ENCODE measurements at regions not wholly inside any gene's neighbourhood (a gene's known extent, or its start where the extent isn't known, plus 50 kb on each side); places are given as distances from the start of the nearest gene placed in this dataset.
A peak's percentile ranks its signal among the peaks of the same experiment; 100 is the strongest.

DNA sequence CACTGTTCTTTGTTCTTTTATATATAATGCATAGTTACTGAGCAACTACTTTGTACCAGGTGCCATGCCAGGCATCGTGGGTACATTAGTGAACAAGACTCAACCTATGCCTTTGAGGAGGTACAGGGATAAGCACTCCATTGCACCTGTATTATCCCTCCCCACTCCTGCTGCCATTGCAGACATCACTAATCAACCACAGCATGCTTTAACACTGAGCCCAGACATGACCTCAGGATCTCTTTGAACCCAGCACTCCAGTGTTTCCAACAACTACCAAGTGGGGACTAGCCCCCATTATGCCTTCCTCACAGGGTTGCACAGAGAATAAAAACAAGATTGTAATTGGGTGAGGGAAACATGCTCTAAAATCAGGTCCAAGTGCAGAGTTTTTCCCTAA, 60.5 kb upstream of the COL13A1 start:
- DNase-seq: no peak

DNA sequence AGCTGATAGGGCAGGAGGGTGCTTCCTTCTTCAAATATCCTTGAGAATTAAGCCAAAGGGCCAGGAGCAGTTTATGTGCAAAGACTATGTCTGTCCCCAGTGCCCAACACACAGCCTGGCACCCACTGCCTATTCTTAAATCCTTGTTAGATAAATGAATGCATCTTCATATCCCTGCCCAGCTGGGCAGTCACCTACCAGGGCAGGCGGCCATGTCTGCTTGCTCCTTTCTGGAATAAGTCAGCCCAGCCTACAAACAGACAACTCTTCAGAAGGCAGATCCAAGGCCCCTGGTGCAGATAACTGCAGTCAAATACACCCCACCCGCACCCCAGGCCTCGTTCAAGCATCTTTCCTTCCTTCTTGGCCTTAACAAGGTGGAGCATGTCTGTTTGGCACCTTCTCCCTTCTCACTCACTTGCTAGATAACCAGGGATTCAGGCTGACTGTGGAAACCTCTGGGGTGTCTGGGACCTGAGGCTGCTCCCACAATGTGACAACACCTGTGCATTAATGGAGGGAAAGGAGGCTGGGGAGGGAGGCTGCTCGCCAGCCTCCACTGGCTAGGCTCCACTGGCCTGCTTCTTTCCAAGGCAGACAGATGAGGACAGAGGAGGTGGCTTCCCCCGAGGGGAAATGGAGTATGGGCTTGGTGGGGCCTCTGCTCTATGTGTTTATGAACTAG, 59.9 kb upstream of the COL13A1 start:
- no peak for DNase-seq

DNA sequence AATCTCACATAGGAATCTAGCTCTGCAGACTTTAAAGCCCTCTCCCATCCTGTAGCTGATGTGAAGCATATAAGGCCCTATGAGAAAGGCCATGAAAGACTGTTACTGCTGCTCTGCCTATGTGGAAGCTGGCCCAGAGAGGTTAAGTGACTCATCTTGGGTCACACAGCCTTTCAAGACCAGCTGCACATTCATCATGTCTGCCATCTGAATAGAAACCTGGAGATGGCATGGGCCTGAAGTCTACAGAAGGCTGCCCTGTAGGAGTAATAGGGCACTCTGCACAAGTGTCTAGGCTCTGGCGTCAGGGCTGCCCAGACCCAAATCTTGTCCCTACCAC, 59.4 kb upstream of the COL13A1 start:
- no peak for DNase-seq

DNA sequence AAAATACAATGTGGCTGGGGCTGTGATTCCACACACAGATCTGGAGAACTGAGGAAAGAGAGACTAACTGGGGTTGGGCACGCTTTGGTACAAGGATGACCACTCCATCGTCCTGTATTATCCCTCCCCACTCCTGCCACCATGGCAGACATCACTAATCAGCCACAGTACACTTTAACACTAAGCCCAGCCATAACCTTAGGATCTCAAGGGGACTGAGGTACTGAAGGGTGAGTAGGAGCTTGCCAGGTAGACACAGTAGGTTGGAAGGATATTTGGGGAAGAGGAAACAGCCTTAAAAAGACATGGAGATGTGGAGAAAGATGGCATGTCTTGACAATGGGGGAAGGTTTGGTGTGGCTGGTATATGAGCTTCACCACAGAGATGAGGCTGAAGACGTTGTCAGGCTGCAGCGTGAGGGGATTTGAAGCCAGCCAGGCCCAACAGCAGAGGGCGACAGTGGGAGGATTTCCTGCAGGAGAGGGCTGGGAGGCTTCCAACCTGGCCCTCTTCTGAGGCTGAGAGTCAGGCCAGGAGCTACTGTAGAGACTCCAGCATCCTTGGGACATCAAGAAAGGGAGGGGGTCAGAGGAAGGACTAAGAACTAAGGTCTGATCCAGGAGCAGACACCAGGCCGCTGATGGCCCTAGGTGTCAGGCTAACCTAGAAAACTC, 58.6 kb upstream of the COL13A1 start:
- peak; percentile 71 for DNase-seq

DNA sequence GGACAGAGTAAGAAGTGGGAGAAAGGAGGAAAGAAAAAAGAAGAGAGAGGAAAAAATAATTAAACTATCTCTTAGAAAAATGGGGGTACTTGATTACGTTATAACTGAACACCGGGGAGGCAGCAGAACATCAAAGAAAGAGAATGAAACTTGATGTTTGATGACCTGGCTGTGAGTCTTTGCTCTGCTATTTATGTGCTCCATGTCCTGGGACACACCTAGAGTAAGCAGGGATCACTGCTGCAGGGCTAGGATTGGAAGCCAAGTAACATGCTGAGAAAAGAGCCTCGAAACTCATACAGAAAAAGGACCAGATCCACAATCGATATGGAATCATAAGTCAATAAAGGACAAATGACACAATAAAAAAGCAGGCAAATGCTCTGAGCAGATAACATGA, 56.7 kb upstream of the COL13A1 start:
- DNase-seq: no peak

DNA sequence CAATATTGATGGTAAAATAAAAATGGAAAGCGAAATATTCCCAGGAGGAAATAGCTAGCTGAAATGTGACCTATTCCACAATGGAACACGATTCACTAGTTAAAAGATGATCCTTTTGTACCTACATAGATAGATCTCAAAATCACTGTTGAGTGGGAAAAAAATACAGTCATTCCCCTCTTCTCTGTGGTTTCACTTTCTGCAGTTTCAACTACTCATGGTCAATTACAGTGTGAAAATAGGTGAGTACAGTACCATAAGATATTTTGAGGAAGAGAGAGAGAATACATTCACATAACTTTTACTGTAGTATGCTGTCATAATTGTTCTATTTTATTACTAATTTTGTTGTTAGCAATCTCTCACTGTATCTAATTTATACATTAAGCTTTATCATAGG, 56.0 kb upstream of the COL13A1 start:
- no peak for DNase-seq

DNA sequence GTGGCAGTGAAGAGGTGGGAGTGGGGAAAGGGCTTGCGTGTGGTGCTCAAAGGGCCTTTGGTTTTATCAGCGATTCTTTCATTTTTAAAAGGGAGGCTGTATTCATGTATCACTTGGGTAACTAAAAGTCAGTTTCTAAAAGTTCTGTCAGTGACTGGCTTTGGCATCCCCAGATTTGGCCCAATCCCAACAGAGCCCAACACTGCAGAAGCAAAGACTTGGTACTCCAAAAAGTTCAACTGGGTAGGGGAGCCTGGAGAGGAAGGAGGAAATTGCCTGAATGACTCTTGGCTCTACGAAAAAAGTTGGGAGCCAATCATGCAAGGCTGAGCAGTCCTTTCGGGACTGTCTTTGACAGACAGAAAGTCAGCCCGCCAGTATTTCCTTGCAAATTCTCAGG, 54.5 kb upstream of the COL13A1 start:
- DNase-seq: no peak

DNA sequence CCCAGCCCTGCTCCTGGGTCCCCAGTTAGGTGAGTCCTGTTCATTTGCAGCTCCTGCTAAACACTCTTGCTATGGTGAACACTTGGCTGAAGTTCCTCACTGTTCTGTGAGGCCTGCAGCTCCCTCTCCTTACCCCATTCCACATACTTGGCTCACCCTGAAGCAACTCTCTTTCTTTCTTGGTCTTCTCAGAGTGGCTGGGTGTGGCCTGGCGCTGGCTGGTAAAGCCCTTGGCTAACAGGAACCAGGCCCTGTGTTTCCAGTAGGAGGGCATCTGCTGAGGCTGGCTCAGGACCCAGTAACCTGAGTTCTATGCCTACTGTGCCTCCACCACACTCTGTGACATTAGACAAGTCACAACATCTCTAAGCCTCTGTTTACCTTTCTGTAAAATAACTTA, 53.1 kb upstream of the COL13A1 start:
- DNase-seq: no peak

DNA sequence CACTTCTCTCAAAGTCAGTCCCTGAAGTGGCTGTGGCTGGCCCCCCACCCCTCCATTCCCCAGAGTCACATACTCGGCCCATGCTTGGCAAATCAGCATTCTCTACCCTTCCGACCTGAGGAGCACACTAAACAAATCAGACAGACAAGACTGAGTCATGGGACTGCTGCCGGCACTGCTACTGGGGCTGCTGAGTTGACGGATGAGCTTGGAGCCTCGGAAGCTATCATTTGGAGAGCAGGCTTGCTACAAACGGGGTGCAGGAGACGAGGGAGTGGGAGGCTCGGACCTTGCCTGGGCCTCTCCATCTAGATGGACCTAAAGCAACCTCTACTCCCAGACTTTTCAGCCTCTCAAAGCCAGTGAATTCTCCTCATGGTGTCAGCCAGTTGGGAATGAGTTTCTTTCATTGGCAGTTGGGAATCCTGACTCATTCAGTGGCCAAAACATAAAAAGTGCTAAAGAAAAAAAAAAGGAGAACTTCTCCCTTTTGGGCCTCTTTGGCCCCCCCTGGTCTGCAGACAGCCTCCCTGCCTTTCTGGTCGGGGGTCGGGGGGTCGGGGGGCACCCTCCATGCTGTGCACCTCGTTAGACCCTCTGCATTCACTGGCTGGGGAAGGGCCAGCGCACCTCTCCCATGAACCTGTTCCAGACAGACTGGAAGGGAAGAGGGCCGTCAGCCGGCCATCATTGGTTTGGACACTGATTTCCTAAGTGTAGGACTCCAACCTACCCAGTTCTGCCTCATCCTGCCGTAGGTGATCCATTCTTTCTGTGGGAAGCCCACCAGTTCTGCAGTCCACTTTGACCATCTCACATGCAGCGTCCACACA, 52.3 kb upstream of the COL13A1 start:
- no peak for DNase-seq

DNA sequence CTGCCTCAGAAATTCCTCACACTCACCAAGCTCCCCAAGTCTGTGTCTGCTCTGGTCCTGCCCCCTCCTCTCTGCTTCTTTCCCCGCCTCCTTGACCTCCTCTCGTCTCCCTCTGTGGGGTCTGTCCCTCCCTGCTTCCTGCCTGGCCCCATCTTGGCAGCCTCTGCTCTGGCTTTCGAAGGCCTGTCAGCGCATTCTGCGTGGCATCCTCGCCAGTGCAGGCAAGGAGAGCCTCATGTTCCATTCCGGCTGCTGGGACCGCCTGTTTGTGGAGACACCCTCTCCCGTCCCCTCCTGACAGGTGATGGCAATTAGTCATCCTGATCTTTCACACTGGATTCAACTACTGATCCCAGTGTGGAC, 51.7 kb upstream of the COL13A1 start:
- DNase-seq: no peak

DNA sequence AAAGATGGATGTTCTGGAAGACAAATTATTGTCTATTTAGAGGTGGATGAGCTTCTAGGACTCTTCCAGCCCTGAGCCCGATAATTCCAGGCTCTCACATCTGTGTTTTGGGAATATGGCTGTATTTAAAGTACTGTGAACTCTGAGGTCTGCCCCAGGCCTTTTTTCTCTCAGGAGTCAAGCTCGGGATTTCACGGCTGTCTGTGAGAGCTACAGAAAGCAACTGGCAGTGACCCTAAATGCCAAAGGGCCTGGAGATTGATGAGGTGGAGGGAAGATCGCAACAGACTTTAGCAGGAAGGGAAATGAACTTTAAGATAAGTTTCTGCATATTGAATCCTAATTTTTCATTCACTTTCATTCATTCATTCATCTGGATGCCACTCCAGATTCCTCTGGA, 51.0 kb upstream of the COL13A1 start:
- no peak for DNase-seq

DNA sequence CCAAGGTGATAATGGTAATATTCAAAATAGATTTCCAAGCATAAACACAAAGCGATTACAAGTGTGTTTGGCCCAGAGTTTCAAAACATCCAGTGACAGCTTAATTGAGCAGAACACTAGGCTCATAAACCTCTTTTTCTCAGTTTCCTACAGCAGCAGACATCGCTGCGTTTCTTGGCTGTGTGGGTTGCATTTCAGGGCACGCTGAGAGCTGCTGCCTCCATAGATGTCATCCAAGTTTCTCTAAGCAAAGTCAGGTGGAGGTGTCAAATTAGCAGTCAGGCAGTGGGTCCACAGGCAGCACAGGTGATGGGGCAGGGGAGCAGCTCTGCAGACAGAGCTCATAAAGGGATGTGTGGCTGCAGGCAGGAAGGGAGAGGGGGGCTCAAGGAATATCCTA, 50.5 kb upstream of the COL13A1 start:
- no peak for DNase-seq

Measured in eye (tissue), 1 donor.